ENCODE measurements at regions not wholly inside any gene's neighbourhood (a gene's known extent, or its start where the extent isn't known, plus 50 kb on each side); places are given as distances from the start of the nearest gene placed in this dataset.
"Not testable (repeated sequence)": the region's sequence is repeated elsewhere in the genome, so short reads cannot be mapped to it uniquely, and the experiment has no call there.

GRCh38 chr14:71536015-71536740 lies 396.1 kb upstream of the RGS6 start:
- DNase-seq (ENCODE audit: low read depth in 2 of 2), result no peak

GRCh38 chr14:71536927-71537772 lies 395.1 kb upstream of the RGS6 start:
- no peak for DNase-seq (ENCODE audit: low read depth in 2 of 2)

- DNase-seq (ENCODE audit: low read depth in 2 of 2), result no peak
Observed at GRCh38 chr14:71538288-71538687, 393.9 kb upstream of the RGS6 start.

- no peak for DNase-seq (ENCODE audit: low read depth in 2 of 2)
Observed at GRCh38 chr14:71538938-71539649, 393.1 kb upstream of the RGS6 start.

- no peak for DNase-seq (ENCODE audit: low read depth in 2 of 2)
Observed at GRCh38 chr14:71539650-71540285, 392.5 kb upstream of the RGS6 start.

- no peak for DNase-seq (ENCODE audit: low read depth in 2 of 2)
Observed at GRCh38 chr14:71541271-71541670, 391.0 kb upstream of the RGS6 start.

- DNase-seq (ENCODE audit: low read depth in 2 of 2), result no peak
Observed at GRCh38 chr14:71541973-71542690, 390.1 kb upstream of the RGS6 start.

GRCh38 chr14:71549421-71550050 lies 382.7 kb upstream of the RGS6 start:
- DNase-seq (ENCODE audit: low read depth in 2 of 2), result no peak

GRCh38 chr14:71550367-71550766 lies 381.9 kb upstream of the RGS6 start:
- DNase-seq (ENCODE audit: low read depth in 2 of 2), result no peak

- no peak for DNase-seq (ENCODE audit: low read depth in 2 of 2)
Observed at GRCh38 chr14:71551291-71551950, 380.8 kb upstream of the RGS6 start.

GRCh38 chr14:71552809-71553208 lies 379.4 kb upstream of the RGS6 start:
- DNase-seq (ENCODE audit: low read depth in 2 of 2), result no peak

- no peak for DNase-seq (ENCODE audit: low read depth in 2 of 2)
Observed at GRCh38 chr14:71553779-71554178, 378.4 kb upstream of the RGS6 start.

- no peak for DNase-seq (ENCODE audit: low read depth in 2 of 2)
Observed at GRCh38 chr14:71554323-71554722, 377.9 kb upstream of the RGS6 start.

- DNase-seq (ENCODE audit: low read depth in 2 of 2), result no peak
Observed at GRCh38 chr14:71554959-71555612, 377.1 kb upstream of the RGS6 start.

- DNase-seq (ENCODE audit: low read depth in 2 of 2), result peak; percentile 45 to 47
Observed at GRCh38 chr14:71555654-71556559, 376.3 kb upstream of the RGS6 start.

GRCh38 chr14:71556730-71557129 lies 375.5 kb upstream of the RGS6 start:
- DNase-seq (ENCODE audit: low read depth in 2 of 2), result no peak

- no peak for DNase-seq (ENCODE audit: low read depth in 2 of 2)
Observed at GRCh38 chr14:71557351-71557750, 374.9 kb upstream of the RGS6 start.

GRCh38 chr14:71558943-71559342 lies 373.3 kb upstream of the RGS6 start:
- DNase-seq (ENCODE audit: low read depth in 2 of 2), result not testable (repeated sequence)

- no peak for DNase-seq (ENCODE audit: low read depth in 2 of 2)
Observed at GRCh38 chr14:71560751-71561150, 371.5 kb upstream of the RGS6 start.

Measured in stimulated activated CD8-positive, alpha-beta memory T cell treated with anti-CD3 and anti-CD28 coated beads, Interleukin-7, amount 100 ng/mL, for 4 hours (primary cell).